AG04449 (cell line): ENCODE measurements at regions not wholly inside any gene's neighbourhood (a gene's known extent, or its start where the extent isn't known, plus 50 kb on each side); places are given as distances from the start of the nearest gene placed in this dataset.

Source experiments
- CTCF ChIA-PET: fragments of 350-600 bp; formaldehyde crosslinking; extraction: SDS; loops from one replicate; lab custom pipeline; 2021; ENCODE audit warnings: antibody characterized with exemption; lab: Yijun Ruan, JAX
- POLR2A ChIA-PET: fragments of 400-600, 350-600 bp; formaldehyde crosslinking; extraction: SDS; loops from one replicate; lab custom pipeline; 2020; ENCODE audit warnings: antibody characterized with exemption, inconsistent platforms; lab: Yijun Ruan, JAX
- DNase-seq: peaks from one replicate; pipeline ENCODE4 v3.0.0-alpha.2; 2010; ENCODE audit warnings: low read depth, low spot score
- H3K4me3 ChIP-seq: 2 replicates; pipeline ENCODE4 v1.5.1; 2011; ENCODE audit warnings: low read depth, mild to moderate bottlenecking, control low read depth, low read length
- CTCF ChIP-seq: IDR thresholded peaks from one replicate; pipeline ENCODE4 v1.5.1; 2011; ENCODE audit warnings: mild to moderate bottlenecking, moderate library complexity, low read length, control low read depth, inconsistent platforms; ENCODE audit not compliant: insufficient read depth; ENCODE audit errors: missing control alignments

DNA sequence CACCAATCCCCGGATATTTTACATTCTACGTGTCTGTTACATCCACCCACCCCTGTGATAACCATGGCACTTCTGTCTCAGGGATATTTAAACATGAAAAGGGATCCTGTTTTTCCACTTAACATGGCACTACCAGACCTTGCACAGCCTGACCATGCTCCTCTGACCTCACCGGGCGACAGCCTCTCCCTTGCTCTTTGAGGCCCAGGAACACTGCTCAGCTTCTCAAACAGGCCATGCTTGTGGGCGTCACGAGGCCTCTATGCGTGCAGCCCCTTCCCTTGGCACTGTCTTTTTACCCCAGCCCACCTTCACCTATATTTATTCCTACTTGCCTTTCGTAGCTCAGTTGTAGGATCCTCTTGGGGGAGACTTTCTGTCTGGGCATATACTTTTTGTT, 385.6 kb downstream of the UQCRFS1 start:
- POLR2A ChIA-PET, result no interaction called here
- CTCF ChIA-PET, result interaction anchor here (1.3 kb wide), 1 partner anchor 52 kb away, joined by 3 read pairs; no protein-coding TSS in a partner anchor
- H3K4me3 ChIP-seq, result no peak overlapping the region
- DNase-seq, result no peak
- TF ChIP-seq CTCF, result no peak

DNA sequence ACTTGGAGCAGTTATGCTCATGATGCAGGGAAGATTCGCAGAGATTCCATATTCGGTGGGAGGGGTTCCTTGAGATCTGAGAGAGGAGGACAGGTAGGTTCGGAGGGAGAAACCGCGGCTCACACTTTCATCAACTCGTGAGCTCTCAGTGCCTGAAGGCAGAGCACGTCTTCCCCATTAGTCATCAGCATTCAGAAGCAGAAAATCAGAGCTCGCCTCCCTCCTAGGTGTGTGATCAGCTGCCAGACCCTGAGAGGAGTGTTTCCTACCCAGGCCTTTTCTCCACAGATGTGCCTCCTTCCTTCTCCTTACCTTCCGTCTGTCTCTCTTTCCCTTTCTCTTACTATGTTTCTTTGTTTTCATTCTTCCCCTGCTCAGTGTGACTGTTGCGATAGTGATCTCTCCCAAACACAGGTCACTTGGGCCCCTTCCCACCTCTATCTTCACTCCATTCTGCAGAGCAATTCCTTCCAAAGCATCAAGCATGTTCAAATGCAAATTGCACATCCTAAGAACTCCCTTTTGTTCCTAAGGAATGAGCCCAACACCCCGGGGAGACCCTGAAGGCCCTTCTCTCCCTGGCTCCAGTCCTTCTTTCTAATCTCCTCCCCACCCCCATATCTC, 389.5 kb downstream of the UQCRFS1 start:
- ChIA-PET CTCF (no interaction called here), POLR2A (no interaction called here)
- no peak for DNase-seq
- no peak for TF ChIP-seq CTCF
- H3K4me3 ChIP-seq, result no peak overlapping the region

- no peak overlapping the region for H3K4me3 ChIP-seq
- POLR2A ChIA-PET, result no interaction called here
- CTCF ChIA-PET, result no interaction called here
- TF ChIP-seq CTCF, result no peak
- no peak for DNase-seq
Measured at GRCh38 chr19:28820289-28820688, 392.7 kb downstream of the UQCRFS1 start.

DNA sequence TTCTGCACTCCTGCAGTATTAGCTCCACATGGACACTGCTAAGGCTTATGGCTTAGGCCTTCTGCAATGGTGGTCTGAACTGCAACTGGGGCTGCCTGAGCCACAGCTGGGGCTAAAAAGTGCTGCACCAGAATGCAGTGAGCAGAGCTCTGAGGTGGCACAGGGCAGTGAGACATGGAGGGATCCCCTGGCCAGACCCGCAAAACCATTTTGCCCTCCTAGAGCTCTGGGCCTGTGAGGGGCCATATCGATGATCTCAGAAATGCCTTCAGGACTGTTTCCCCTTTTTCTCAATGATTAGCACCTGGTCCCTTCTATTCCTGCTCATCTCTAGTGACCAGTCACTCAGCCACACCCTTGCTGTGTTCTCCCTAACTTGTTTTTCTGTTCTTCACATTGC, 397.7 kb downstream of the UQCRFS1 start:
- no peak for TF ChIP-seq CTCF
- H3K4me3 ChIP-seq, result no peak overlapping the region
- ChIA-PET POLR2A (no interaction called here), CTCF (no interaction called here)
- no peak for DNase-seq

DNA sequence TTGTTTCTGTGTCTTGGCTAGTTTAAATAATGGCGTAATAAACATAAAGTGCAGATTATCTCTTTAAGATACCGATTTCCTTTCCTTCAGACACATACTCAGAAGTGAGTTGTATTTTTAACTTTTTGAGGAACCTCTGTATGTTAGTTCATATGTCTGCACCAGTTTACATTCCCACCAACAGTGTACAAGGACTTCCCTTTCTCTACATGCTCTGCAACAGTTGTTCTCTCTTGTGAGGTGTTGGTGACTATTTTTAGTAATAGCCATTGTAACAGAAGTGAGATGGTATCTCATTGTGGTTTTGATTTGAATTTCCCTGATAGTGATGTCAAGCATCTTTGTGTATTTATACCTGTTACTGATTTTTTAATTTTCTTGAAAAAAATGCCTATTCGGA, 418.6 kb downstream of the UQCRFS1 start:
- no peak for DNase-seq
- H3K4me3 ChIP-seq, result no peak overlapping the region
- POLR2A ChIA-PET, result no interaction called here
- CTCF ChIA-PET, result no interaction called here
- TF ChIP-seq CTCF, result no peak

- ChIA-PET POLR2A (no interaction called here), CTCF (no interaction called here)
- DNase-seq, result no peak
- TF ChIP-seq CTCF, result no peak
- no peak overlapping the region for H3K4me3 ChIP-seq
Measured at GRCh38 chr19:28793391-28794168, 419.4 kb downstream of the UQCRFS1 start.
